Mesodermal cell (in vitro differentiated cells): ENCODE measurements at regions not wholly inside any gene's neighbourhood (a gene's known extent, or its start where the extent isn't known, plus 50 kb on each side); places are given as distances from the start of the nearest gene placed in this dataset.

ENCODE experiments used
- H3K27ac ChIP-seq: 2 replicates; pipeline ENCODE4 v1.7.0; 2013; ENCODE audit warnings: mild to moderate bottlenecking, low read depth, low read length, moderate library complexity; ENCODE audit not compliant: severe bottlenecking
- H3K36me3 ChIP-seq: 2 replicates; pipeline ENCODE4 v1.7.1; 2013; ENCODE audit warnings: mild to moderate bottlenecking, low read length, moderate library complexity; ENCODE audit not compliant: control insufficient read depth, insufficient read depth
- H3K4me1 ChIP-seq: one replicate; pipeline ENCODE4 v1.7.1; 2013; ENCODE audit warnings: mild to moderate bottlenecking, low read length; ENCODE audit not compliant: insufficient read depth, control insufficient read depth, poor library complexity, severe bottlenecking
- H3K4me3 ChIP-seq: 2 replicates; pipeline ENCODE4 v1.7.0; 2013; ENCODE audit warnings: low read length, control low read depth, mild to moderate bottlenecking; ENCODE audit not compliant: insufficient read depth, poor library complexity, severe bottlenecking; ENCODE audit errors: extremely low read depth
- H3K9me3 ChIP-seq: 2 replicates; pipeline ENCODE4 v1.7.1; 2013; ENCODE audit warnings: mild to moderate bottlenecking, low read length, moderate library complexity; ENCODE audit not compliant: control insufficient read depth
- WGBS, 2 experiments: methylation state at CpG; one replicate each; pipeline ENCODE4 v1.1.5; 2013; ENCODE audit warnings: missing lambda C conversion rate in 2 of 2; ENCODE audit not compliant: insufficient coverage in 2 of 2; 5-methylcytosine and 5-hydroxymethylcytosine counted together

DNA sequence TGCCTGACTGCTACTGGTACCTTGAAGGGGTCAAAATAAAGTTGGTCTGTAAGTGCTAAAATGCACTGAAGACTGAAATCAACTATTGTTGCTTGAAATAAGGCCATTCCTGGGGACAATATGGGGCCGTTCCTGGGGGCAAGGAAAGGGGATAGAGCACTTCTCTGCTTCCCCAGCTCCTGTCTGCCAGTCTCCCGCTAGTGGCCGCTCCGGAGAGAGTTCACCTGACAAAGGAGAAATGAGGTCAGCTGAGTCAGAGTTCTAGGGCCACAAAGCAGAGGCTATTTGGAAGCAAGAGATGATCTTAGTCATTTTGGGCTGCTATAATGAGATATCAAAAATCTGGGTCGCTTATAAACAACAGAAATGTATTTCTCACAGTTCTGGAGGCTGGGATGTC lies 345.9 kb downstream of the TSN start:
- Histone ChIP-seq H3K4me1 (peaks cover 23% of the 10 kb centered on the region), H3K27ac (no peak overlapping the region), H3K9me3 (no peaks in the 10 kb centered on the region), H3K36me3 (no peaks in the 10 kb centered on the region), H3K4me3 (no peak overlapping the region)
- WGBS, 2 experiments = 80 to 90% methylated on average over 3 to 5 of the region's 5 CpGs

DNA sequence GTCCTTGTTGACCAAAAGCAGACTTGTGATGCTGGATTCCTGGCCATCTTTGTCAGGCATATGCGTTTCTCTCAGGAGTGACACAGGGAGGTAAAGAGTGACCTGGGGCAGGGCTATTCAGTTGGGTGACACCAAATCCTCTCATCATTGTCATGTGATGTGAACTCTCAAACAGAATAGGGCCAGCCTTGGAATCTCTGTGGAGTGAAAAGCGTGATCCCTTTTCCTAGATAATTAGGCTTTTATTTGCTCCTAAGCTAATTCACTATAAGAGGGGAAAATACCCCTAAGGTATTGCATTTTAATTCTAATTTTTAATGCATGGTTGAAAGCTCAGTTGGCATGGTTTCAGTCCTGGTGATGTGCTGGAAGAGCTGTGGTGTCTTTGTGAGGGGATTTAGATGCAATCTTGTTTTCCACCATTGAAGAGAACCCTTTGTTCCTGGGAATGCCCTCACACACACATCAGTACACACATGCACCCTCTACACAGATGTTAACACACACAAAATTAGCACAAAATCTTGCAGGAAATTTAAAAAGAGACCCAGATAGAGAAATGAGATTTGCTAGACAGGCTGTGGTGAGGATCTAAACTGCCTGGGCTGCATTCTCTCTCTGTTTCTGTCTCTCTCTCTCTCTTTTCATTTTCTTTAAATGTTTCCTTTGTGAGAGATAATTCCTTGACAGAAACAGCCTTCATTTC lies 349.9 kb downstream of the TSN start:
- 60 to 80% methylated on average over 1 of the region's 2 CpGs for WGBS, 2 experiments
- Histone ChIP-seq H3K4me3 (no peak overlapping the region), H3K9me3 (no peaks in the 10 kb centered on the region), H3K27ac (no peak overlapping the region), H3K4me1 (peaks cover 13% of the 10 kb centered on the region), H3K36me3 (no peaks in the 10 kb centered on the region)

DNA sequence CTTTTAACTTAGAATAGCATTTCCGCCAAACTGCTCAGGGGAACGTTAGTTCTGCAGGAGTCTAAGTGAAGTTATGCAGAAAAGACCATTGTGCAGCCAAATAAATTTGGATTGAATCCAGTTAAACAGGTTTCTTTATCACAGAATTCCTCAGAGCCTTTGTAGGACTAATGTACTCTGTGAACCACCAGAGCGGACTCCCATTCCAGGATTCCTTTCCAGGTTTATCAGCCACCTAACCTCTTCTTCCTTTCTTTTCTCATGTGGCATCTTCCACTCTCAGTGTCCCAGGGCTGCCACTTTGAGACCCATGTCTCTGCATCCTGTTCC lies 350.4 kb downstream of the TSN start:
- Histone ChIP-seq H3K4me3 (no peak overlapping the region), H3K4me1 (peaks cover 7% of the 10 kb centered on the region), H3K36me3 (no peaks in the 10 kb centered on the region), H3K9me3 (no peaks in the 10 kb centered on the region), H3K27ac (no peak overlapping the region)
- 70 to 83% methylated on average over 2 to 3 of the region's 3 CpGs for WGBS, 2 experiments

DNA sequence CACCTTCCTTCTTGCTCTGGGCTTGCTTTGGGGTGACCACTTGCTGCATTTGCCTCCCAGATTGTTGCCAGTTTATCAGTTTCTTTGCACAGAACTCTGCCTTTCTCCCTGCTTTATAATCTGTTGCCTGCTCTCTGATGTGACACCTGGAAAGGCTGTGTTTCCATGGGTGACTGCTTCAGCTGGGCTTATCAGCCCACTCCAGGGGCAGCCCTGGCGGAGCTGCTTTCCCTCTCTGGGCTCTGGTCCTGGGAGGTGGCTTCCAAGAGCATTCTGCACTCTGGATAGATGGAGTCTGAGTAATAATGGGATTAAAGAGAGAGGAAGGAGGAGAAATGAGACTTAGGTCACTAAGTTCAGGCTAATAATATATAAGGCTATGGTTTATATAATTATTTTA lies 352.7 kb downstream of the TSN start:
- Histone ChIP-seq H3K4me1 (peaks cover 4% of the 10 kb centered on the region), H3K36me3 (no peaks in the 10 kb centered on the region), H3K4me3 (no peak overlapping the region), H3K9me3 (no peaks in the 10 kb centered on the region), H3K27ac (no peak overlapping the region)
- 80% methylated on average over 1 of the region's 1 CpG; no CpG with 5 or more reads in 1 of the 2 experiments for WGBS, 2 experiments

DNA sequence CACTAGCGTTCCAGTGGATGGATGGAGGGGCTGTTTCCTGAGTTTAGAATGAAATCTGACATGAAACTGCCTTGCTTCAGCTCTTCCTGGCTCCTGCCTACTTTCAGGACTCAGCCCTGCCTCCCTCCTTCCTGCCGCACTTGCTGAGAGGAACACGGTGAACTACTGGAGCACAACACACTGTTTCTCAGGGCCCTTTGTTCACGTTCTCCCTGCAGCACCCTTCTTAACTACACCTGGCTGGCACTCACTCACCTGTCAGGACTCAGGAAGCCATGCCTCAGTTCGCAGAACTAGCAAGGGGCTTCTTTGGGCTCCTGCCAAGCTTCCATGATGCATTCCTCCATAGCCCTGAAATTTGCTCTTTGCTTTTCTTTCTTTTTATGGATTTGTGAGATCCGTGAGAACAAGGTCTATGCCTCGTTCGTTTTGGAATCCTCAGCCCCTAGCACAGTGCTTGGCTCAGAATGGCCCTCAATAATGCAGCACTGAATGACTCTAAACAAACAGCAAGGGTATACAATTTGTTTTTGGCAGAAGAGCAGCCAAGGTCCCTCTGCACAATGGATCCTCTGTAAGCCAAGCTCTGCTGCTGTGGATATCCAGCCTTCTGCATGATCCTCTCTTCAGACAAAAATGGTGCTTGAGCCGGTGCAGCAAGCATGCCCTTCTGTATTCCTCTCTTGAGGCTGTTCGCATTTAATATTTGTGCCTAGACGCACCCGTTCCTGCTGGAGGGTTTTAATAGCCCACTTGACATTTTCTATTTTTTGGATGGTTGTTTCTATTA lies 357.0 kb downstream of the TSN start:
- Histone ChIP-seq H3K36me3 (no peaks in the 10 kb centered on the region), H3K4me1 (no peaks in the 10 kb centered on the region), H3K4me3 (no peak overlapping the region), H3K27ac (no peak overlapping the region), H3K9me3 (no peaks in the 10 kb centered on the region)
- WGBS, 2 experiments = 85 to 91% methylated on average over 8 to 10 of the region's 12 CpGs

DNA sequence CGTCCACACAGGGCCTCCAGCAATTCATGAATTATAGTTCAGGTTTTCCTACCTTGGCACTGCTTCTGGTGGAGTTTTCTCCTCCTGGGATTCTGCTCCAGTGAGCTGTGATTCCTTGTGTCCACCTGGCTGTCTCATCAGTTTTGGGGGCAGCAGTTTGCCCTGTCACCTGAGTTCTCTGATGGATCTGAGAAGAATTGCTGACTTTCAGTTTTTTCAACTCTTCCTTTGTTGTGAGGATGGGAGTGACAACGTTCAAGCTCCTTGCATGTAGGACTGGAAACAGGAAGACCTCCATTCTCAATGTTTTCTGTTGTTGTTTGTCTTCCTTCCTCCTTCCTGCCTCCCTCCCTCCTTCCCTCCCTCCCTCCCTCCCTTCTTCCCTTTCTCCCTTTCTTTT lies 359.0 kb downstream of the TSN start:
- H3K27ac ChIP-seq = no peak overlapping the region
- no peak overlapping the region for H3K4me3 ChIP-seq
- H3K36me3 ChIP-seq = no peaks in the 10 kb centered on the region
- H3K9me3 ChIP-seq = no peaks in the 10 kb centered on the region
- H3K4me1 ChIP-seq = no peaks in the 10 kb centered on the region
- WGBS, 2 experiments = 67 to 100% methylated on average over 1 of the region's 2 CpGs

DNA sequence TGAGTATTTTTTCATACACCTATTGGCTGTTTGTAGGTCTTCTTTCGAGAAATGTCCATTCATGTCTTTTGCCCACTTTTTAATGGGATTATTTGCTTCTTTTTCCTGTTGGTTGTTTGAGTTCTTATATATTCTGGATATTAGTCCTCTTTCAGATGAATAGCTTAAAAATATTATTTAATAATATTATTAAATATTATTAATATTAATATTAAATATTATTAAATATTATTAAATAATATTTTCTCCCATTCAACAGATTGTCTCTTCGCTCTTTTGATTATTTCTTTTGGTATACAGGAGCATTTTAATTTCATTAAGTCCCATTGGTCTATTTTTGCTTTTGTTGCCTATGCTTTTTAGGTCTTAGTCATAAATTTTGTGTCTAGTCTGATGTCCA lies 361.9 kb downstream of the TSN start:
- Histone ChIP-seq H3K4me1 (no peaks in the 10 kb centered on the region), H3K27ac (no peak overlapping the region), H3K36me3 (no peaks in the 10 kb centered on the region), H3K4me3 (no peak overlapping the region), H3K9me3 (peaks cover 3% of the 10 kb centered on the region)
- no CpG with 5 or more reads among the region's 2 CpGs for WGBS, 2 experiments

DNA sequence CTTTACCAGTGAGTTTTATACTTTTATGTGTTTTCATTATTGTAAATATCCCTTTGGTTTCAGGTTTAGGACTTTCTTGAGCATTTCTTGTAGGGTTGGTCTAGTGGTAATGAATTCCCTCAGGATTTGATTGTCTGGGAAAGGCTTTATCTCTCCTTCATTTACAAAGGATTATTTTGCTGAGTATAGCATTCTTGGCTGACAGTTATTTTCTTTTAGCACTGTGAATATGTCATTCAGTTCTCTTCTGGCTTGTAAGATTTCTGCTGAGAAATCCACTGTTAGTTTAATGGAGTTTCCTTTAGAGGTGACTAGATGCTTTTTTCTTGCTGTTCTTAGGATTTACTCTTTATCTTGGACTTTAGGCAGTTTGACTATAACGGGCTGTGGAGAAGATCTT lies 373.9 kb downstream of the TSN start:
- Histone ChIP-seq H3K9me3 (peaks cover 13% of the 10 kb centered on the region), H3K36me3 (no peaks in the 10 kb centered on the region), H3K27ac (no peak overlapping the region), H3K4me1 (no peaks in the 10 kb centered on the region), H3K4me3 (no peak overlapping the region)
- WGBS, 2 experiments = no CpG with 5 or more reads among the region's 1 CpG

DNA sequence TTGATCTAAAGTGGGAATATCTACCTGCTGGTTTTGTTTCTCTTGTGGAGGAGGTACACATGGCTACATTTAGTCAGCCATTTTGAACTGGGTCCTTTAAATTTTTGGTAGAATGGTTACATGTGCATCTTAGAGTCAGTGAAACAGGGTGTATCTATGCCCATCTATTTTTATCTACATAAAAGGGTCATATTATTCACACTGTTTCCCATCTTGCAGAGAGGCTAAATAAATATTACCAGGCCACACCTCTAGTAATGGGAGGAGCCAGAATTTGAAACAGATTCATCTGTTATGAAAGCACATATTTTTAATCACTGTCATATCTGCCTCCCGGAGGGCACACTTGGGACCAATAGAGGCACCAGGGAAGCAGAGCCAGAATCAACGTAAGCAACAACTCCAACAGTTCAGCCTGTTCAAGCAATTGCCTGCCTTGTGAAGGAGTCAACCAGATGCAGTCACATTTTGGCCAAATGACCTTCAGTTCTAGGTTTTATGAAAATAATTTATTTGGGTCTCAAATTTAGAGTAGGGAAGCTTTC lies 376.8 kb downstream of the TSN start:
- WGBS, 2 experiments = 70 to 100% methylated on average over 1 to 2 of the region's 2 CpGs
- no peaks in the 10 kb centered on the region for H3K36me3 ChIP-seq
- H3K4me1 ChIP-seq = no peaks in the 10 kb centered on the region
- peaks cover 13% of the 10 kb centered on the region for H3K9me3 ChIP-seq
- no peak overlapping the region for H3K27ac ChIP-seq
- H3K4me3 ChIP-seq = no peak overlapping the region

DNA sequence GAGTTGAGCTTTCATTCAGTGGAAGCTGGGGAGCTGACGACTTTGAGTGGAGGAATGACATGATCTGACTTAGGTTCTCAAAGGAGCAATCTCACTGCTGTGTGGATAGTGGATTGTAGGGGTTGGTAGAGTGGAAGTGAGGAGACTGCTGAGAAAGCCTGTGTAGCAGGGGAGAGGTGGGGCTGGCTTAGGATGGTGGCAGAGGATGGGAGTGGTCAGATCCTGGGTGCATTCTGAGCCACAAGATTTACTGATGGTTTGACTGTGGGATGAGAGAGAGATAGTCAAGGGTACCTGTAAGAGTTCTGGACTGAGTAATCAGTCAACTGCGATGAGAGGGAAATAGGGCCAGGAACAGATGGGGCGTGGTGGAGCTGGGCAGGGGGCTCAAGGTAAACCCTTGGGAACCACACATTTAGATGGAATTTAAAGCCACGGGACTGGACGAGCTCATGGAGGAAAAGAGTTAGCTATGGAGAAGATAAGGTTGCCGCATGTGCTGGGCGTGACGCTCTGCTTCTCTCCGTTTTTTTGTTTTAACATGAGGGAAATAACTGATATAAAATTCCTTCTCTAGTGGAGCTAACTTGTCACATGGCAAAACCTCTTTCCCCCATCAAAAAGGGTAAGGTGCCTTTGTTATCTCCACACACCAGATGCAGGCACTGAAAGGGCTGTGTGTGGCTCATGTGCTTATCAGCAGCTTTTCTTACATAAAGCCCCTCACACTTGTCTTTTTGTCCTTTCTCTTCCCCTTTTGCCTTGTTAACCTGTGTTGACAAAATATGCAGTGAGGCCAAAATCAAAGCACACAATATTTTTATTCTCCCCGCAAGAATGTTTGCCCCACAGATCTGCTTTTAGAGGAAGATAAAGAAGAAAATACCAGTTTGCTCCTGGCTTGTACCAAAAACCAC lies 379.8 kb downstream of the TSN start:
- WGBS, 2 experiments = 89 to 95% methylated on average over 6 to 8 of the region's 10 CpGs
- no peak overlapping the region for H3K27ac ChIP-seq
- no peaks in the 10 kb centered on the region for H3K36me3 ChIP-seq
- H3K4me1 ChIP-seq = no peaks in the 10 kb centered on the region
- H3K4me3 ChIP-seq = no peak overlapping the region
- peaks cover 6% of the 10 kb centered on the region for H3K9me3 ChIP-seq
